ENCODE measurements at regions not wholly inside any gene's neighbourhood (a gene's known extent, or its start where the extent isn't known, plus 50 kb on each side); places are given as distances from the start of the nearest gene placed in this dataset.

DNA sequence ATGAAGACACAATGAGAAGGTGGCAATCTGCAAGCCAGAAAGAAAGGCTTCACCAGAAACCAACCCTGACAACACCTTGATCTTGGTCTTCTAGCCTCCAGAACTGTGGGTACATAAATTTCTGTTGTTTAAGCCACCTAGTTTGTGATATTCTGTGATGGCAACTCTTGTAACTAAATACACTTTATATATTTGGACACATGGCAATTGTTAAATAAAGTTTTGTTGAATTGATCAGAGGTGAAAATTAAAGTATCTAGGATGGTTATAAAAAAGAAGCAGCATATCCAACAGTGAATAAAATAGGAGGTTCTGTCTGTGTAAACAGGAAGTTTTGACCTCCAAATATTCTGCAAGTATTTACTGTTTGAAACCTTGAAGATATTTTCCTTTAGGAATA lies 516.3 kb downstream of the SOX5 start:
- TF ChIP-seq, protein P1, sequence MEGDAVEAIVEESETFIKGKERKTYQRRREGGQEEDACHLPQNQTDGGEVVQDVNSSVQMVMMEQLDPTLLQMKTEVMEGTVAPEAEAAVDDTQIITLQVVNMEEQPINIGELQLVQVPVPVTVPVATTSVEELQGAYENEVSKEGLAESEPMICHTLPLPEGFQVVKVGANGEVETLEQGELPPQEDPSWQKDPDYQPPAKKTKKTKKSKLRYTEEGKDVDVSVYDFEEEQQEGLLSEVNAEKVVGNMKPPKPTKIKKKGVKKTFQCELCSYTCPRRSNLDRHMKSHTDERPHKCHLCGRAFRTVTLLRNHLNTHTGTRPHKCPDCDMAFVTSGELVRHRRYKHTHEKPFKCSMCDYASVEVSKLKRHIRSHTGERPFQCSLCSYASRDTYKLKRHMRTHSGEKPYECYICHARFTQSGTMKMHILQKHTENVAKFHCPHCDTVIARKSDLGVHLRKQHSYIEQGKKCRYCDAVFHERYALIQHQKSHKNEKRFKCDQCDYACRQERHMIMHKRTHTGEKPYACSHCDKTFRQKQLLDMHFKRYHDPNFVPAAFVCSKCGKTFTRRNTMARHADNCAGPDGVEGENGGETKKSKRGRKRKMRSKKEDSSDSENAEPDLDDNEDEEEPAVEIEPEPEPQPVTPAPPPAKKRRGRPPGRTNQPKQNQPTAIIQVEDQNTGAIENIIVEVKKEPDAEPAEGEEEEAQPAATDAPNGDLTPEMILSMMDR (IDR thresholded peaks at IDR 0.05; ENCODE audit: low read depth, low read length) = no peak
- TF ChIP-seq EZH2phosphoT487 (IDR thresholded peaks at IDR 0.05; ENCODE audit: low read depth) = no peak
- Histone ChIP-seq H3K4me1 (ENCODE audit: low read length) (peaks cover 5% of the 10 kb centered on the region; the same call in 1 of the 2 replicates), H3K9me3 (ENCODE audit: insufficient read depth, low read length) (0 out of 2 replicates have a peak, but pooled peaks cover 5% of the 10 kb centered on the region), H2AFZ (ENCODE audit: low read depth, low read length) (no peak overlapping the region), H3K79me2 (ENCODE audit: low read length) (no peaks in the 10 kb centered on the region), H3K4me3 (ENCODE audit: low read length) (no peak overlapping the region), H3K4me2 (ENCODE audit: low read length) (no peak overlapping the region), H3K27ac (ENCODE audit: low read length) (no peak overlapping the region), H3K36me3 (replicated peaks; ENCODE audit: low read depth, low read length) (peaks cover 3% of the 10 kb centered on the region), H3K9ac (ENCODE audit: low read length) (no peak overlapping the region), H4K20me1 (ENCODE audit: insufficient read depth, low read length) (no peaks in the 10 kb centered on the region), H3K27me3 (ENCODE audit: low read depth, low read length) (no peaks in the 10 kb centered on the region)

DNA sequence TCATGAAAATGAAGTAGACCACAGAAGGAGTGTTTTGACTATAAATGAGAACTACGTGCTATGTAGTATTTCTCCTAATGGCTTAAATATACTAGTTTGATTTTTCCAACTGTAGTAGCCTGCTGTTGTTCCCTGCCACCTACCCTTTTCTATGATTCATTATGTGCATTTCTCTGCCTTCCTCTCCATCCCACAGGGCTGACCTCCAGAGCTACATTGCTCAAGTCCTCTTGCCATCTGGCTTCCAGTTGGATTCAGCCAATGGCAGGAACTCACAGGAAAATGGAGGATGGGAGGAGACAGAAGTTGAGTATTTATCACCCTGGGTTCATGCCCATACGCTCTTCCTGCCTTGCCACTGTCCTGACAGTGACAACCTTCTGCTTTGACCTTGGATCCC lies 515.3 kb downstream of the SOX5 start:
- Histone ChIP-seq H3K27ac (ENCODE audit: low read length) (no peak overlapping the region), H3K4me3 (ENCODE audit: low read length) (no peak overlapping the region), H3K4me1 (ENCODE audit: low read length) (peaks cover 5% of the 10 kb centered on the region; the same call in 1 of the 2 replicates), H3K36me3 (replicated peaks; ENCODE audit: low read depth, low read length) (peaks cover 3% of the 10 kb centered on the region), H4K20me1 (ENCODE audit: insufficient read depth, low read length) (no peaks in the 10 kb centered on the region), H3K27me3 (ENCODE audit: low read depth, low read length) (no peaks in the 10 kb centered on the region), H3K79me2 (ENCODE audit: low read length) (no peaks in the 10 kb centered on the region), H3K9ac (ENCODE audit: low read length) (no peak overlapping the region), H3K9me3 (ENCODE audit: insufficient read depth, low read length) (0 out of 2 replicates have a peak, but pooled peaks cover 5% of the 10 kb centered on the region), H3K4me2 (ENCODE audit: low read length) (no peak overlapping the region), H2AFZ (ENCODE audit: low read depth, low read length) (no peak overlapping the region)
- TF ChIP-seq, protein P1 (IDR thresholded peaks at IDR 0.05; ENCODE audit: low read depth, low read length) = no peak
- no peak for TF ChIP-seq EZH2phosphoT487 (IDR thresholded peaks at IDR 0.05; ENCODE audit: low read depth)

DNA sequence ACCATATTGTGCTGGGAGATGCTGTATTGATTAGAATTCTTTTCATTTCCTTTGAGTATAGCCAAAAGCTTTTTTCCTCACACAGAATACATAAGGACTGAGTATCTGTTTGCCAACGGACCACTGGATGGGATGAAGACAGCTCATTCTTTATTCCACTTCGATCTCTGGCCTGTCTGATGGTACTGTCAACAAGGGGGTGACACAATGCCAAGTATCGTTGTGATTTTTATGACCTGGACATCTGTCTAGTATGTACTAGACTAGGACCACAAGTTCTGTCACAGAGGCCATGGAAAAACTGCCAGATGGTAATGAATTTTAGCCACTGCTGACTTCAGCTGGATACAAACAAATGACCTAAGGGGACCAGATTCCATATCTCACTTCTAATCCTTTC lies 502.7 kb downstream of the SOX5 start:
- Histone ChIP-seq H3K79me2 (ENCODE audit: low read length) (no peaks in the 10 kb centered on the region), H3K9me3 (ENCODE audit: insufficient read depth, low read length) (no peaks in the 10 kb centered on the region), H3K36me3 (replicated peaks; ENCODE audit: low read depth, low read length) (no peaks in the 10 kb centered on the region), H3K4me1 (ENCODE audit: low read length) (no peaks in the 10 kb centered on the region), H4K20me1 (ENCODE audit: insufficient read depth, low read length) (no peaks in the 10 kb centered on the region), H3K4me3 (ENCODE audit: low read length) (no peak overlapping the region), H3K4me2 (ENCODE audit: low read length) (no peak overlapping the region), H2AFZ (ENCODE audit: low read depth, low read length) (no peak overlapping the region), H3K27me3 (ENCODE audit: low read depth, low read length) (no peaks in the 10 kb centered on the region), H3K9ac (ENCODE audit: low read length) (no peak overlapping the region), H3K27ac (ENCODE audit: low read length) (no peak overlapping the region)
- no peak for TF ChIP-seq EZH2phosphoT487 (IDR thresholded peaks at IDR 0.05; ENCODE audit: low read depth)
- TF ChIP-seq, protein P1 (IDR thresholded peaks at IDR 0.05; ENCODE audit: low read depth, low read length) = no peak

DNA sequence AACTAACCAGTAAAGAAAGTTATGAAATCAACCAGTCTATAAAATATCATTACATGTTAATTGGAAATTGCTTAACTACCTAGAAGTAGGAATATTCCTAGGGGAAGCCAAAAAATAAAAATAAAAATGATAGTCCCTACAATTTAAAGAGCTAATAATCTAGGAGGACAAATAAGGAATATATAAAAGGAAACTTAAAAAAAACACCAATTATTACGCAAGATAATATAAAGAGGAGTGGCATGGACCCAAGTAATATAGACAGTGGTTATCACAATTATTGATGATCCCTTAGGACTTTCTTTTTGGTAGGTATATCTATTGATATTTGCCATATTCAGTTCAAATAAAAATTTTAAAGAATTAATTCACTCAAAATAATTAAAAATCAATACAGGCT lies 498.7 kb downstream of the SOX5 start:
- no peaks in the 10 kb centered on the region for H4K20me1 ChIP-seq (ENCODE audit: insufficient read depth, low read length)
- no peak overlapping the region for H3K27ac ChIP-seq (ENCODE audit: low read length)
- H3K4me3 ChIP-seq (ENCODE audit: low read length) = no peak overlapping the region
- no peak overlapping the region for H3K4me2 ChIP-seq (ENCODE audit: low read length)
- no peaks in the 10 kb centered on the region for H3K27me3 ChIP-seq (ENCODE audit: low read depth, low read length)
- H3K36me3 ChIP-seq (replicated peaks; ENCODE audit: low read depth, low read length) = no peaks in the 10 kb centered on the region
- H3K79me2 ChIP-seq (ENCODE audit: low read length) = no peaks in the 10 kb centered on the region
- TF ChIP-seq, protein P1 (IDR thresholded peaks at IDR 0.05; ENCODE audit: low read depth, low read length) = no peak
- TF ChIP-seq EZH2phosphoT487 (IDR thresholded peaks at IDR 0.05; ENCODE audit: low read depth) = no peak
- no peak overlapping the region for H3K9ac ChIP-seq (ENCODE audit: low read length)
- no peaks in the 10 kb centered on the region for H3K9me3 ChIP-seq (ENCODE audit: insufficient read depth, low read length)
- no peak overlapping the region for H2AFZ ChIP-seq (ENCODE audit: low read depth, low read length)
- H3K4me1 ChIP-seq (ENCODE audit: low read length) = no peaks in the 10 kb centered on the region
